K562 (cell line): ENCODE measurements at regions not wholly inside any gene's neighbourhood (a gene's known extent, or its start where the extent isn't known, plus 50 kb on each side); places are given as distances from the start of the nearest gene placed in this dataset.

ENCODE experiments used
- ATAC-seq: fragments of 200-7000 bp; cut with Tn5 transposase; 3 replicates; pipeline ENCODE4 v1.9.1; 2020; ENCODE audit warnings: moderate library complexity
- BruUV-seq: library from RNA; stranded (reverse); fragments of 400-500 nt; replicated peaks from 2 replicates; lab custom pipeline; 2021; lab: Mats Ljungman, UMichigan
- CTCF ChIA-PET: fragments of 300-600 bp; formaldehyde crosslinking; extraction: SDS; loops from one replicate; lab custom pipeline; 2021; ENCODE audit warnings: low intra/inter-chr PET ratio; lab: Yijun Ruan, JAX
- POLR2A ChIA-PET: fragments of 300-600, 350-650 bp; sonication (Branson Sonifier 250); formaldehyde crosslinking; extraction: SDS; loops from one replicate; lab custom pipeline; 2021; ENCODE audit warnings: antibody characterized with exemption, inconsistent platforms; lab: Yijun Ruan, JAX
- DNase-seq, 4 experiments: peaks; one replicate each; pipeline versions ENCODE4 v3.0.0 to v3.0.0-alpha.2; 2011 to 2018; ENCODE audit warnings: low spot score in 3 of 4, mixed read lengths in 3 of 4; ENCODE audit errors: extremely low read depth in 1 of 4
- FAIRE-seq: peaks from 2 replicates; lab custom pipeline; 2011; peaks lifted over from hg19 to GRCh38; lab: Jason Lieb, UNC
- H2AFZ ChIP-seq: 2 replicates; pipeline ENCODE4 v1.6.0; 2011; ENCODE audit warnings: low read depth, low read length, control low read depth, inconsistent platforms
- H3K27ac ChIP-seq: fragments of 200-600 bp; 3 replicates; pipeline ENCODE4 v1.8.0; 2011; ENCODE audit warnings: low read depth, mild to moderate bottlenecking, control low read depth, inconsistent platforms, low read length, moderate library complexity, mixed read lengths; ENCODE audit errors: extremely low read depth
- H3K27me3 ChIP-seq, 2 experiments: fragments of 300-600 bp in 1 of 2; 2 replicates in 1 of 2; 3 replicates in 1 of 2; pipeline versions ENCODE4 v1.6.0 to v1.8.0; 2011; ENCODE audit warnings: inconsistent platforms in 2 of 2, low read length in 2 of 2, mild to moderate bottlenecking in 1 of 2, mixed read lengths in 1 of 2, moderate library complexity in 1 of 2; ENCODE audit not compliant: control insufficient read depth in 2 of 2, insufficient read depth in 2 of 2
- H3K36me3 ChIP-seq: fragments of 300-600 bp; 3 replicates; pipeline ENCODE4 v1.8.0; 2011; ENCODE audit warnings: mild to moderate bottlenecking, low read length, inconsistent platforms; ENCODE audit not compliant: control insufficient read depth, insufficient read depth
- H3K4me1 ChIP-seq, 2 experiments: fragments of 200-600 bp in 1 of 2; replicated peaks in 1 of 2; 2 replicates in 1 of 2; 3 replicates in 1 of 2; pipeline versions ENCODE4 v1.5.1 to v1.8.0; 2011; ENCODE audit warnings: inconsistent platforms in 2 of 2, low read length in 2 of 2, mild to moderate bottlenecking in 1 of 2, mixed read lengths in 1 of 2, moderate library complexity in 1 of 2; ENCODE audit not compliant: control insufficient read depth in 2 of 2, insufficient read depth in 2 of 2
- H3K4me2 ChIP-seq: 2 replicates; pipeline ENCODE4 v1.6.1; 2011; ENCODE audit warnings: low read length, control low read depth, inconsistent platforms, mixed read lengths; ENCODE audit not compliant: insufficient read depth
- H3K4me3 ChIP-seq: fragments of 200-600 bp; sonication (generic), shearing (Covaris generic); 2 replicates; pipeline ENCODE4 v1.5.1; 2016; ENCODE audit warnings: control low read depth, inconsistent platforms
- H3K79me2 ChIP-seq: fragments of 200-600 bp; 3 replicates; pipeline ENCODE4 v1.8.0; 2011; ENCODE audit warnings: low read length, inconsistent platforms; ENCODE audit not compliant: control insufficient read depth, insufficient read depth
- H3K9ac ChIP-seq, 2 experiments: 2 replicates each; pipeline versions ENCODE4 v1.6.0 to v1.6.1; 2011; ENCODE audit warnings: low read depth in 2 of 2, low read length in 2 of 2, control low read depth in 1 of 2, inconsistent platforms in 1 of 2, mild to moderate bottlenecking in 1 of 2, mixed read lengths in 1 of 2; ENCODE audit not compliant: insufficient read depth in 1 of 2
- H3K9me1 ChIP-seq: one replicate; pipeline ENCODE4 v1.6.0; 2011; ENCODE audit warnings: inconsistent platforms, mild to moderate bottlenecking, low read length, moderate library complexity; ENCODE audit not compliant: control insufficient read depth, insufficient read depth
- H3K9me3 ChIP-seq: replicated peaks from 2 replicates; pipeline ENCODE4 v1.5.1; 2011; ENCODE audit warnings: low read depth, low read length, inconsistent platforms; ENCODE audit not compliant: control insufficient read depth, insufficient read depth
- H4K20me1 ChIP-seq: replicated peaks from 2 replicates; pipeline ENCODE4 v1.6.1; 2011; ENCODE audit warnings: low read length, inconsistent platforms, mixed read lengths; ENCODE audit not compliant: control insufficient read depth, insufficient read depth
- CREB3 ChIP-seq: fragments of 450-650 bp; conservative IDR thresholded peaks from 2 replicates; pipeline ENCODE4 v1.6.1; 2016; ENCODE audit warnings: missing genetic modification characterization, low read depth, mild to moderate bottlenecking, missing compliant biosample characterization, moderate library complexity
- EHMT2 ChIP-seq: fragments of 450-650 bp; IDR thresholded peaks from 2 replicates; pipeline ENCODE4 v1.6.1; 2018; ENCODE audit warnings: antibody characterized with exemption
- ETS2 ChIP-seq: IDR thresholded peaks from 2 replicates; pipeline ENCODE4 v1.6.1; 2016; ENCODE audit warnings: borderline replicate concordance, missing genetic modification characterization, mild to moderate bottlenecking, moderate library complexity, missing compliant biosample characterization; ENCODE audit not compliant: poor library complexity, severe bottlenecking
- MTA2 ChIP-seq: fragments of 450-650 bp; IDR thresholded peaks from 2 replicates; pipeline ENCODE4 v1.6.1; 2016; ENCODE audit warnings: low read depth
- SIN3A ChIP-seq, 2 experiments: fragments of 150-350 bp in 1 of 2; IDR thresholded peaks; 2 replicates each; pipeline ENCODE4 v1.6.1; 2011 to 2016; ENCODE audit warnings: borderline replicate concordance in 2 of 2, low read depth in 2 of 2, low read length in 2 of 2, mild to moderate bottlenecking in 2 of 2, moderate library complexity in 2 of 2; ENCODE audit not compliant: control insufficient read depth in 1 of 2
- SREBF2 ChIP-seq: sonication (generic); formaldehyde crosslinking; IDR thresholded peaks from 2 replicates; pipeline ENCODE4 v1.4.0; 2020; ENCODE audit warnings: mild to moderate bottlenecking, missing genetic modification reagents
- SRF ChIP-seq, 2 experiments: fragments of 250-450, 450-650 bp in 1 of 2; sonication (Bioruptor Pico) in 1 of 2; sonication (generic) in 1 of 2; formaldehyde crosslinking; IDR thresholded peaks; 2 replicates each; pipeline versions ENCODE4 v1.5.0 to v1.5.1; 2020 to 2022; ENCODE audit warnings: mild to moderate bottlenecking in 1 of 2, missing genetic modification reagents in 1 of 2
- TEAD4 ChIP-seq, 2 experiments: sonication (generic) in 1 of 2; formaldehyde crosslinking in 1 of 2; IDR thresholded peaks; 2 replicates each; pipeline versions ENCODE4 v1.6.1 to v1.8.0; 2012 to 2022; ENCODE audit warnings: borderline replicate concordance in 1 of 2, inconsistent platforms in 1 of 2, low read length in 1 of 2, mild to moderate bottlenecking in 1 of 2, missing genetic modification reagents in 1 of 2
- TSHZ1 ChIP-seq: fragments of 250-450 bp; sonication (Bioruptor Pico); IDR thresholded peaks from 2 replicates; pipeline ENCODE4 v1.4.0; 2020; ENCODE audit warnings: mild to moderate bottlenecking, moderate library complexity
- ZNF232 ChIP-seq: sonication (generic); formaldehyde crosslinking; IDR thresholded peaks from 2 replicates; pipeline ENCODE4 v1.8.0; 2022; ENCODE audit warnings: mild to moderate bottlenecking, missing genetic modification reagents
- ZNF449 ChIP-seq: fragments of 250-450 bp; sonication (Bioruptor Pico); IDR thresholded peaks from 2 replicates; pipeline ENCODE4 v1.8.0; 2022; ENCODE audit warnings: moderate library complexity, mild to moderate bottlenecking, inconsistent platforms
- WGBS: fragments of 100-300 bp; shearing (Covaris generic); methylation state at CpG from one replicate; pipeline ENCODE4 v1.1.6; 2016; ENCODE audit warnings: low coverage, mixed read lengths; ENCODE audit not compliant: insufficient coverage; ENCODE audit errors: missing lambda C conversion rate; 5-methylcytosine and 5-hydroxymethylcytosine counted together
- in situ Hi-C: fragments of 300-500 bp; cut with MboI; formaldehyde crosslinking; loops from 4 replicates; pipeline ENCODE4 v1.15.0; 2018; ENCODE audit warnings: inconsistent platforms, mixed read lengths
- intact Hi-C: fragments of 100-400 bp; cut with micrococcal nuclease; formaldehyde crosslinking; loops from 2 replicates; pipeline ENCODE4 v1.14.2; 2022
- TF ChIP-seq, protein P1 (sequence below), 2 experiments: IDR thresholded peaks; 2 replicates each; pipeline ENCODE4 v1.6.1; 2011; ENCODE audit warnings: borderline replicate concordance in 1 of 2, control low read depth in 1 of 2, low read depth in 1 of 2, low read length in 1 of 2, mild to moderate bottlenecking in 1 of 2, mixed read lengths in 1 of 2, moderate library complexity in 1 of 2; ENCODE audit not compliant: insufficient read depth in 1 of 2, insufficient read length in 1 of 2, poor library complexity in 1 of 2, severe bottlenecking in 1 of 2; ENCODE audit errors: extremely low read depth in 1 of 2

DNA sequence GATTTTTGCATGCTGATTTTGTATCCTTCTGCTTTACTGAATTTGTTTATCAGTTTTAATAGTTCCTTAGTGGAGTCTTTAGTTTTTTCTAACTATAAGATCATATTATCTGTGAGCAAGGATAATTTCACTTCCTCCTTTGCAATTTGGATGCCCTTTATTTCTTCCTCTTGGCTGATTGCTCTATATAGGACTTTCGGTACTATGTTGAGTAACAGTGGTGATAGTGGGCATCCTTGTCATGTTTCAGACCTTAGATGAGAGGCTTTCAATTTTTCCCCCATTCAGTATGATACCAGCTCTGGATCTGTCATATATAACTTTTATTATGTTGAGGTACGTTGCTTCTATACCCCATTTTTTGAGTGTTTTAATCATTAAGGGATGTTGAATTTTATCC is 224.5 kb upstream of the CNTNAP4 start:
- ChIA-PET CTCF (no interaction called here), POLR2A (interaction anchor here (0.7 kb wide), 1 partner anchor 9 kb away, joined by 5 read pairs; no protein-coding TSS in a partner anchor)
- H4K20me1 ChIP-seq = no peaks in the 10 kb centered on the region
- no peak overlapping the region for H3K4me3 ChIP-seq
- FAIRE-seq (no peak), ATAC-seq (no peak), DNase-seq (no peak)
- no peaks in the 10 kb centered on the region for H3K9me1 ChIP-seq
- no peaks in the 10 kb centered on the region for H3K9me3 ChIP-seq
- H3K27me3 ChIP-seq = no peaks in the 10 kb centered on the region
- H3K36me3 ChIP-seq = no peaks in the 10 kb centered on the region
- H3K4me2 ChIP-seq = no peak overlapping the region
- in situ Hi-C loops (no loop called here), intact Hi-C loops (no loop called here)
- H3K27ac ChIP-seq = no peak overlapping the region
- H2AFZ ChIP-seq = no peak overlapping the region
- no peaks in the 10 kb centered on the region for H3K4me1 ChIP-seq
- no peak overlapping the region for H3K9ac ChIP-seq
- no peak for TF ChIP-seq SREBF2 (CRISPR knock-in tag)
- TF ChIP-seq CREB3 (tag) = no peak
- no peak for TF ChIP-seq ZNF232 (CRISPR knock-in tag)
- TF ChIP-seq SRF (CRISPR knock-in tag; IDR thresholded peaks at IDR 0.05) = no peak
- TF ChIP-seq EHMT2 = no peak
- TF ChIP-seq ETS2 = no peak
- no peak for TF ChIP-seq MTA2
- no peak for TF ChIP-seq TEAD4 (IDR thresholded peaks at IDR 0.05; ENCODE audit: low read length)
- TF ChIP-seq TEAD4 (CRISPR knock-in tag; IDR thresholded peaks at IDR 0.05; ENCODE audit: borderline replicate concordance) = no peak
- no peak for TF ChIP-seq ZNF449 (CRISPR knock-in tag)
- no peak for TF ChIP-seq SIN3A (IDR thresholded peaks at IDR 0.05; ENCODE audit: borderline replicate concordance in 2 of 2, control insufficient read depth in 1 of 2, low read depth in 2 of 2, low read length in 2 of 2)
- TF ChIP-seq, protein P1, sequence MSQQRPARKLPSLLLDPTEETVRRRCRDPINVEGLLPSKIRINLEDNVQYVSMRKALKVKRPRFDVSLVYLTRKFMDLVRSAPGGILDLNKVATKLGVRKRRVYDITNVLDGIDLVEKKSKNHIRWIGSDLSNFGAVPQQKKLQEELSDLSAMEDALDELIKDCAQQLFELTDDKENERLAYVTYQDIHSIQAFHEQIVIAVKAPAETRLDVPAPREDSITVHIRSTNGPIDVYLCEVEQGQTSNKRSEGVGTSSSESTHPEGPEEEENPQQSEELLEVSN (IDR thresholded peaks at IDR 0.05; ENCODE audit: borderline replicate concordance in 1 of 2, extremely low read depth in 1 of 2, insufficient read depth in 1 of 2, insufficient read length in 1 of 2, low read depth in 1 of 2, low read length in 1 of 2, poor library complexity in 1 of 2, severe bottlenecking in 1 of 2) = no peak
- TF ChIP-seq TSHZ1 = no peak
- WGBS = 0% methylated on average over 2 of the region's 2 CpGs
- H3K79me2 ChIP-seq = no peaks in the 10 kb centered on the region
- BruUV-seq = no TSS peak
